ENCODE measurements at regions not wholly inside any gene's neighbourhood (a gene's known extent, or its start where the extent isn't known, plus 50 kb on each side); places are given as distances from the start of the nearest gene placed in this dataset.

- 53 to 86% methylated on average over 1 of the region's 1 CpG for WGBS, 2 donors
- no peak overlapping the region for H3K4me3 ChIP-seq
- ATAC-seq = no peak
- no peak for DNase-seq
- no peaks in the 10 kb centered on the region for H3K27me3 ChIP-seq
- no peak for TF ChIP-seq CTCF (IDR thresholded peaks at IDR 0.05)
- peaks cover 11% of the 10 kb centered on the region in 3 donors for H3K4me1 ChIP-seq
- intact Hi-C loops (cut with DNase I) = no loop called here
- H3K36me3 ChIP-seq = no peaks in the 10 kb centered on the region
- H3K27ac ChIP-seq = no peak overlapping the region
- no peaks in the 10 kb centered on the region for H3K9me3 ChIP-seq
- no peak for FAIRE-seq
These were observed 169.1 kb downstream of the PTEN start for GRCh38 chr10:88032566-88032965.

- DNase-seq (no peak), ATAC-seq (no peak), FAIRE-seq (no peak)
- Histone ChIP-seq H3K27me3 (no peaks in the 10 kb centered on the region), H3K4me3 (no peak overlapping the region), H3K36me3 (no peaks in the 10 kb centered on the region), H3K4me1 (peaks cover 6 to 9% (median 9%) of the 10 kb centered on the region in 3 donors), H3K9me3 (no peaks in the 10 kb centered on the region), H3K27ac (no peak overlapping the region)
- 87 to 90% methylated on average over 3 of the region's 3 CpGs for WGBS, 2 donors
- intact Hi-C loops (cut with DNase I) = no loop called here
- no peak for TF ChIP-seq CTCF (IDR thresholded peaks at IDR 0.05)
These were observed 170.0 kb downstream of the PTEN start for GRCh38 chr10:88033385-88033784.

GRCh38 chr10:88033793-88034192, 170.4 kb downstream of the PTEN start:
- no peak for TF ChIP-seq CTCF (IDR thresholded peaks at IDR 0.05)
- Histone ChIP-seq H3K4me1 (peaks cover 2 to 5% (median 5%) of the 10 kb centered on the region in 3 donors), H3K36me3 (no peaks in the 10 kb centered on the region), H3K27ac (no peak overlapping the region), H3K9me3 (no peaks in the 10 kb centered on the region), H3K4me3 (no peak overlapping the region), H3K27me3 (no peaks in the 10 kb centered on the region)
- no peak for DNase-seq
- no peak for ATAC-seq
- 93 to 97% methylated on average over 4 of the region's 4 CpGs for WGBS, 2 donors
- no peak for FAIRE-seq
- intact Hi-C loops (cut with DNase I) = no loop called here

GRCh38 chr10:88036126-88036525, 172.7 kb downstream of the PTEN start:
- DNase-seq (no peak), ATAC-seq (no peak), FAIRE-seq (no peak)
- no peaks in the 10 kb centered on the region for H3K9me3 ChIP-seq
- no peaks in the 10 kb centered on the region for H3K36me3 ChIP-seq
- H3K27me3 ChIP-seq = no peaks in the 10 kb centered on the region
- TF ChIP-seq CTCF (IDR thresholded peaks at IDR 0.05) = no peak
- intact Hi-C loops (cut with DNase I) = no loop called here
- H3K4me1 ChIP-seq = no peaks in the 10 kb centered on the region
- no peak overlapping the region for H3K4me3 ChIP-seq
- H3K27ac ChIP-seq = no peak overlapping the region
- WGBS, 2 donors = 54 to 80% methylated on average over 4 of the region's 4 CpGs

- no peak for TF ChIP-seq CTCF (IDR thresholded peaks at IDR 0.05)
- FAIRE-seq (no peak), DNase-seq (no peak), ATAC-seq (no peak)
- Histone ChIP-seq H3K4me1 (peaks cover 0 to 12% (median 10%) of the 10 kb centered on the region in 3 donors), H3K36me3 (no peaks in the 10 kb centered on the region), H3K27ac (no peak overlapping the region), H3K9me3 (no peaks in the 10 kb centered on the region), H3K27me3 (no peaks in the 10 kb centered on the region), H3K4me3 (no peak overlapping the region)
- 86 to 92% methylated on average over 2 of the region's 2 CpGs for WGBS, 2 donors
- intact Hi-C loops (cut with DNase I) = no loop called here
These were observed 174.2 kb downstream of the PTEN start for GRCh38 chr10:88037623-88038022.

Measured in pancreas (tissue), 10 donors.